Right lobe of liver (tissue), 6 donors: ENCODE measurements at regions not wholly inside any gene's neighbourhood (a gene's known extent, or its start where the extent isn't known, plus 50 kb on each side); places are given as distances from the start of the nearest gene placed in this dataset.

Experiments used
- ATAC-seq, 4 donors: fragments of 200-7000 bp; cut with Tn5 transposase; one replicate each; pipeline ENCODE4 v1.9.1; 2020; ENCODE audit warnings: mild to moderate bottlenecking in 4 of 4, moderate library complexity in 4 of 4
- DNase-seq, 3 donors: peaks; one replicate each; pipeline ENCODE4 v3.0.0-alpha.2; 2020
- H3K27ac ChIP-seq, 3 donors: fragments of 200-600 bp; one replicate each; pipeline ENCODE4 v1.8.0; 2022
- H3K27me3 ChIP-seq, 2 donors: fragments of 200-600 bp; one replicate each; pipeline ENCODE4 v1.8.0; 2022
- H3K36me3 ChIP-seq, 4 donors: fragments of 200-600 bp; sonication (generic) in 1 of 4; one replicate each; pipeline versions ENCODE4 v1.5.1 to v1.8.0; 2017 to 2022; ENCODE audit warnings: control low read depth in 1 of 4
- H3K4me1 ChIP-seq, 4 donors: fragments of 200-600 bp; sonication (generic) in 1 of 4; one replicate each; pipeline versions ENCODE4 v1.5.1 to v1.8.0; 2017 to 2022; ENCODE audit warnings: control low read depth in 1 of 4
- H3K4me3 ChIP-seq, 3 donors: fragments of 200-600 bp; one replicate each; pipeline ENCODE4 v1.8.0; 2022
- H3K9me3 ChIP-seq, 4 donors: fragments of 200-600 bp; sonication (generic) in 1 of 4; one replicate each; pipeline versions ENCODE4 v1.5.1 to v1.8.0; 2017 to 2022; ENCODE audit warnings: control low read depth in 1 of 4
- CTCF ChIP-seq, 4 donors: fragments of 200-600 bp in 3 of 4; fragments of 450-650 bp in 1 of 4; IDR thresholded peaks; one replicate each; pipeline versions ENCODE4 v1.5.1 to v1.8.0; 2016 to 2022; ENCODE audit warnings: antibody characterized with exemption in 4 of 4, mild to moderate bottlenecking in 2 of 4
- POLR2A ChIP-seq: fragments of 450-650 bp; IDR thresholded peaks from one replicate; pipeline ENCODE4 v1.6.1; 2017; ENCODE audit warnings: antibody characterized with exemption, mild to moderate bottlenecking
- WGBS: methylation state at CpG from one replicate; pipeline ENCODE4 v1.1.6; 2018; ENCODE audit warnings: low coverage, low lambda C conversion rate; ENCODE audit not compliant: insufficient coverage; ENCODE audit errors: missing lambda C conversion rate; 5-methylcytosine and 5-hydroxymethylcytosine counted together
- intact Hi-C, 2 donors: fragments of 100-400 bp; cut with DNase I; formaldehyde crosslinking; loops; one replicate each; pipeline versions ENCODE4 v1.11.2 to v1.14.1; 2022
- donor health status: DM: no; HTN: yes; CAD: no.
- donor health status: DM: no; HTN: no; CAD: no.
- donor health status: DM: no; HTN: no; CAD: no.
- donor health status: DM: no; HTN: yes; CAD: no.
- donor health status: DM: no; HTN: yes; CAD: no.

GRCh38 chr5:40374853-40375252 lies 304.9 kb upstream of the PTGER4 start:
- Histone ChIP-seq H3K4me3 (no peak overlapping the region), H3K27ac (no peak overlapping the region), H3K9me3 (no peaks in the 10 kb centered on the region), H3K4me1 (no peaks in the 10 kb centered on the region), H3K36me3 (no peaks in the 10 kb centered on the region), H3K27me3 (no peaks in the 10 kb centered on the region)
- no peak for DNase-seq
- intact Hi-C loops = no loop called here
- TF ChIP-seq CTCF (IDR thresholded peaks at IDR 0.05) (no peak), POLR2A (no peak)
- WGBS = 68% methylated on average over 6 of the region's 6 CpGs
- no peak for ATAC-seq

GRCh38 chr5:40368200-40368599 lies 311.5 kb upstream of the PTGER4 start:
- no peaks in the 10 kb centered on the region for H3K36me3 ChIP-seq
- intact Hi-C loops = no loop called here
- H3K4me1 ChIP-seq = no peaks in the 10 kb centered on the region
- DNase-seq (no peak), ATAC-seq (no peak)
- 84% methylated on average over 4 of the region's 5 CpGs for WGBS
- H3K9me3 ChIP-seq = no peaks in the 10 kb centered on the region
- H3K27ac ChIP-seq = no peak overlapping the region
- no peak for TF ChIP-seq POLR2A
- no peak for TF ChIP-seq CTCF (IDR thresholded peaks at IDR 0.05)
- no peak overlapping the region for H3K4me3 ChIP-seq
- H3K27me3 ChIP-seq = no peaks in the 10 kb centered on the region

- no peak for ATAC-seq
- Histone ChIP-seq H3K9me3 (no peaks in the 10 kb centered on the region), H3K4me1 (no peaks in the 10 kb centered on the region), H3K36me3 (no peaks in the 10 kb centered on the region), H3K27ac (no peak overlapping the region), H3K27me3 (no peaks in the 10 kb centered on the region), H3K4me3 (no peak overlapping the region)
- TF ChIP-seq CTCF (IDR thresholded peaks at IDR 0.05) (no peak), POLR2A (no peak)
- no peak for DNase-seq
- intact Hi-C loops = no loop called here
- 91% methylated on average over 2 of the region's 2 CpGs for WGBS
Measured at GRCh38 chr5:40367255-40367654, 312.5 kb upstream of the PTGER4 start.

- H3K36me3 ChIP-seq = no peaks in the 10 kb centered on the region
- DNase-seq (no peak), ATAC-seq (peak in 2 of 4 donors; percentile 46 to 56)
- TF ChIP-seq CTCF (IDR thresholded peaks at IDR 0.05) (no peak), POLR2A (no peak)
- H3K4me3 ChIP-seq = no peak overlapping the region
- H3K27me3 ChIP-seq = no peaks in the 10 kb centered on the region
- H3K27ac ChIP-seq = no peak overlapping the region
- intact Hi-C loops = no loop called here
- no peaks in the 10 kb centered on the region for H3K4me1 ChIP-seq
- WGBS = 50% methylated on average over 2 of the region's 2 CpGs
- no peaks in the 10 kb centered on the region for H3K9me3 ChIP-seq
Measured at GRCh38 chr5:40365342-40366330, 314.1 kb upstream of the PTGER4 start.
